OCI-LY3 (cell line): ENCODE measurements at regions not wholly inside any gene's neighbourhood (a gene's known extent, or its start where the extent isn't known, plus 50 kb on each side); places are given as distances from the start of the nearest gene placed in this dataset.

Source experiments
- H2AFZ ChIP-seq: fragments of 200-600, 300-600 bp; shearing (Covaris generic); 2 replicates; pipeline ENCODE4 v1.6.0; 2014; ENCODE audit warnings: antibody characterized with exemption, low read depth, low read length
- H3K27ac ChIP-seq: fragments of 200-600, 300-600 bp; sonication (generic); 2 replicates; pipeline ENCODE4 v1.5.1; 2014; ENCODE audit warnings: mild to moderate bottlenecking, low read length, moderate library complexity, mixed read lengths
- H3K27me3 ChIP-seq: fragments of 200-600, 300-600 bp; sonication (generic); 2 replicates; pipeline ENCODE4 v1.6.1; 2014; ENCODE audit warnings: low read depth, low read length, mixed read lengths
- H3K36me3 ChIP-seq: fragments of 200-600, 300-600 bp; sonication (generic); replicated peaks from 2 replicates; pipeline ENCODE3; 2014; ENCODE audit warnings: low read depth, low read length, mixed read lengths
- H3K4me1 ChIP-seq: fragments of 300-600, 200-600 bp; sonication (generic); 2 replicates; pipeline ENCODE4 v1.6.1; 2014; ENCODE audit warnings: low read length, mixed read lengths
- H3K4me2 ChIP-seq: fragments of 200-600, 300-600 bp; sonication (generic); 2 replicates; pipeline ENCODE4 v1.6.1; 2014; ENCODE audit warnings: low read length, mixed read lengths
- H3K4me3 ChIP-seq: fragments of 300-600, 200-600 bp; sonication (generic); 2 replicates; pipeline ENCODE4 v1.5.1; 2014; ENCODE audit warnings: antibody characterized with exemption, mild to moderate bottlenecking, low read length, moderate library complexity
- H3K79me2 ChIP-seq: fragments of 300-600, 200-600 bp; shearing (Covaris generic); 2 replicates; pipeline ENCODE4 v1.6.1; 2014; ENCODE audit warnings: mild to moderate bottlenecking, low read length, mixed read lengths
- H3K9ac ChIP-seq: fragments of 300-600, 200-600 bp; shearing (Covaris generic); 2 replicates; pipeline ENCODE4 v1.6.0; 2014; ENCODE audit warnings: mild to moderate bottlenecking, low read length, moderate library complexity
- H3K9me3 ChIP-seq: fragments of 200-600, 300-600 bp; shearing (Covaris generic); 2 replicates; pipeline ENCODE4 v1.6.1; 2014; ENCODE audit warnings: low read length, mixed read lengths; ENCODE audit not compliant: insufficient read depth
- H4K20me1 ChIP-seq: fragments of 200-600, 300-600 bp; sonication (generic); 2 replicates; pipeline ENCODE4 v1.6.1; 2016; ENCODE audit warnings: low read length, mixed read lengths; ENCODE audit not compliant: insufficient read depth
- CTCF ChIP-seq: fragments of 200-600, 300-600 bp; sonication (generic); IDR thresholded peaks from 2 replicates; pipeline ENCODE4 v1.5.1; 2014; ENCODE audit warnings: antibody characterized with exemption, low read length, low read depth
- EZH2phosphoT487 ChIP-seq: fragments of 200-600 bp; shearing (Covaris generic); IDR thresholded peaks from 2 replicates; pipeline ENCODE4 v1.6.1; 2018; ENCODE audit warnings: antibody characterized with exemption, mixed run types, low read depth

- TF ChIP-seq CTCF: no peak
- TF ChIP-seq EZH2phosphoT487: no peak
- no peaks in the 10 kb centered on the region for H3K27me3 ChIP-seq
- H3K4me1 ChIP-seq: no peaks in the 10 kb centered on the region
These were observed 131.7 kb downstream of the KATNIP start for GRCh38 chr16:27681681-27682080.

GRCh38 chr16:27684047-27684446 is 134.1 kb downstream of the KATNIP start:
- H3K4me3 ChIP-seq: no peak overlapping the region
- no peaks in the 10 kb centered on the region for H3K79me2 ChIP-seq
- no peaks in the 10 kb centered on the region for H3K36me3 ChIP-seq
- no peaks in the 10 kb centered on the region for H4K20me1 ChIP-seq
- H3K27me3 ChIP-seq: no peaks in the 10 kb centered on the region
- no peak overlapping the region for H3K4me2 ChIP-seq
- no peak overlapping the region for H2AFZ ChIP-seq
- no peaks in the 10 kb centered on the region for H3K9me3 ChIP-seq
- no peak for TF ChIP-seq EZH2phosphoT487
- TF ChIP-seq CTCF: no peak
- H3K4me1 ChIP-seq: no peaks in the 10 kb centered on the region
- H3K9ac ChIP-seq: no peak overlapping the region
- H3K27ac ChIP-seq: no peak overlapping the region

More at GRCh38 chr16:27681681-27682080, 131.7 kb downstream of the KATNIP start:
- Histone ChIP-seq H3K4me2 (no peak overlapping the region), H3K36me3 (no peaks in the 10 kb centered on the region), H2AFZ (no peak overlapping the region), H3K79me2 (no peaks in the 10 kb centered on the region), H3K27ac (no peak overlapping the region), H4K20me1 (no peaks in the 10 kb centered on the region), H3K9me3 (no peaks in the 10 kb centered on the region), H3K4me3 (no peak overlapping the region), H3K9ac (no peak overlapping the region)

- Histone ChIP-seq H3K36me3 (no peaks in the 10 kb centered on the region), H3K9ac (no peak overlapping the region), H3K27me3 (no peaks in the 10 kb centered on the region), H3K4me1 (no peaks in the 10 kb centered on the region), H4K20me1 (no peaks in the 10 kb centered on the region), H3K79me2 (no peaks in the 10 kb centered on the region), H3K27ac (no peak overlapping the region), H3K4me2 (no peak overlapping the region), H2AFZ (no peak overlapping the region), H3K4me3 (no peak overlapping the region), H3K9me3 (no peaks in the 10 kb centered on the region)
- TF ChIP-seq CTCF (no peak), EZH2phosphoT487 (no peak)
These were observed 135.9 kb downstream of the KATNIP start for GRCh38 chr16:27685807-27686206.

- TF ChIP-seq EZH2phosphoT487 (no peak), CTCF (no peak)
- Histone ChIP-seq H3K4me2 (no peak overlapping the region), H3K4me1 (no peaks in the 10 kb centered on the region), H3K27me3 (no peaks in the 10 kb centered on the region), H3K9ac (no peak overlapping the region), H3K4me3 (no peak overlapping the region), H2AFZ (no peak overlapping the region), H3K9me3 (no peaks in the 10 kb centered on the region), H3K27ac (no peak overlapping the region), H4K20me1 (no peaks in the 10 kb centered on the region), H3K79me2 (no peaks in the 10 kb centered on the region), H3K36me3 (no peaks in the 10 kb centered on the region)
These were observed 137.0 kb downstream of the KATNIP start for GRCh38 chr16:27686926-27687325.
